GM18511 (cell line): ENCODE measurements at regions not wholly inside any gene's neighbourhood (a gene's known extent, or its start where the extent isn't known, plus 50 kb on each side); places are given as distances from the start of the nearest gene placed in this dataset.
A peak's percentile ranks its signal among the peaks of the same experiment; 100 is the strongest.

ENCODE experiments used
- ATAC-seq: cut with Tn5 transposase; IDR thresholded peaks from one replicate; pipeline ENCODE4 v1.9.1; 2021; ENCODE audit warnings: mild to moderate bottlenecking, moderate library complexity; ENCODE audit not compliant: unreplicated experiment

DNA sequence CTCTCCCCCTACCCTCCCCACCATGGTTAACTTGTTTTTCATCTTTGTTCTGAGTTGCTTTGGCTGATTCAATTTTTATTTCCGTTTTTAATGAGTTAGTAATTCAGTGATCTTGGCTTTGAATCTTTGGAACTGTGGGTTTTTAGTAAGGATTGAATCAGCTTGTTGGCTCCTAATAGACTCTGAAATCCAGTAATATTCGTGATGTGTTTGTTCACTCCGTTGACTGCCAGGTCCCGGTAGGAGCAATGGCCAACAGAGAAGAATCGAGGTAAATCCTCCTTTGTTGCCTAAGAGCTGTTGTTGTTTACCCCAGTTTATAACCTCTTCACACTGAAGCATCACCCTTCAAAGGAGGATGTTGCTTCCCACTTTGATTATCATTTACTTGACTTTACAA is 92.7 kb downstream of the PCSK1 start:
- ATAC-seq: no peak

- ATAC-seq: no peak
Observed at GRCh38 chr5:96339862-96340261, 93.2 kb downstream of the PCSK1 start.

- no peak for ATAC-seq
Observed at GRCh38 chr5:96338624-96339415, 94.2 kb downstream of the PCSK1 start.

- ATAC-seq: peak; percentile 57
Observed at GRCh38 chr5:96338091-96338490, 95.0 kb downstream of the PCSK1 start.

GRCh38 chr5:96337048-96337781 is 95.8 kb downstream of the PCSK1 start:
- peak; percentile 41 for ATAC-seq

DNA sequence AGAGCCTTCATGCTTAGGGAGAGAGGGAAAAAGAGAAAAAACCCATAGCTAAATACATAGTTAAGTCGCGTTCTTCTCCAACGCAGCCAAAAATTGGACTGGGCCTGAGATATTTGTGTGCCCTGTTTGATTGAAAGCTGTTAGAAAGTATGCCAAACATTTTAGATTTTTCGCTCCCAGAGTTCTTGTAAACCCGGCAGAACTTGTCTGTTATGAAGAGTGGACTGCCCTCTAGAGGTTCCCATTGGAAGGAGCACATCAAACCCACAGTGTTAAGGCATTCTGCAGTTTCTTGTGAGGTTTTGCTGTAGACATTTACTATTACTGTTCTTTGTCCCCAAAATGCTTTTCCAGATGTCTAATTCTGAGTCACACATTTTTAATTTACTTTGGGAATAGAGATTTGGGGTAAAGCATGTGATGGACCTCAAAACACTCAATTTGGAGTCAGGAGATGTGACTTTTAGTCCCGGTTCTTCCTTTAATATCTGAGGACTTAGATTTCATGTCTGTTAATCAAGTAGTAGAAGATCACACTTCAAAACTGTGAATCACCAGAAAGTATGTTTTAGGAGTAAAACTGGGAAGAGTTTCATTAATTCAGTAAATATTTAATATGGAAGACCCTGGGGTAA is 96.6 kb downstream of the PCSK1 start:
- ATAC-seq: peak; percentile 77

GRCh38 chr5:96335873-96336272 is 97.2 kb downstream of the PCSK1 start:
- no peak for ATAC-seq

DNA sequence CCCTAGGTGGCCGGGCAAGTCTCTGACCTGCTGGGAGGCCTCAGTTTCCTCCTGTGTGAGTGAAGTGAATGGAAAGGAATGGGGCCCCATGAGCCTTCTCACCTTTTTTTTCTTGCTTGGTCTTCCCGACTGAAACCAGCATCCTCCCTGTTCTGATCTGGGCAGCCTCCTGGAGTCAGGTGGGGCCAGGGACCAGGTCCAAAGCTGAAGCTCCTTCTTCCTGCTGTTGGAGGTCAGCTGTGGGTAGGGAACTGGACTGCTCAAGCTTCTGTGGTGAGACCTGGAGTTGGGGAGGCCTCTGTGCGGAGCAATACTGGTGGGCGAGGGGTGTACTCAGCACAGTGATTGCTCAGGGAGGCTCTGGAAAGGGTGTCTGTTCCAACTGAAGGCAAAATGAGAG is 99.7 kb downstream of the PCSK1 start:
- ATAC-seq: no peak

GRCh38 chr5:96332535-96333366 is 100.3 kb downstream of the PCSK1 start:
- ATAC-seq: no peak

DNA sequence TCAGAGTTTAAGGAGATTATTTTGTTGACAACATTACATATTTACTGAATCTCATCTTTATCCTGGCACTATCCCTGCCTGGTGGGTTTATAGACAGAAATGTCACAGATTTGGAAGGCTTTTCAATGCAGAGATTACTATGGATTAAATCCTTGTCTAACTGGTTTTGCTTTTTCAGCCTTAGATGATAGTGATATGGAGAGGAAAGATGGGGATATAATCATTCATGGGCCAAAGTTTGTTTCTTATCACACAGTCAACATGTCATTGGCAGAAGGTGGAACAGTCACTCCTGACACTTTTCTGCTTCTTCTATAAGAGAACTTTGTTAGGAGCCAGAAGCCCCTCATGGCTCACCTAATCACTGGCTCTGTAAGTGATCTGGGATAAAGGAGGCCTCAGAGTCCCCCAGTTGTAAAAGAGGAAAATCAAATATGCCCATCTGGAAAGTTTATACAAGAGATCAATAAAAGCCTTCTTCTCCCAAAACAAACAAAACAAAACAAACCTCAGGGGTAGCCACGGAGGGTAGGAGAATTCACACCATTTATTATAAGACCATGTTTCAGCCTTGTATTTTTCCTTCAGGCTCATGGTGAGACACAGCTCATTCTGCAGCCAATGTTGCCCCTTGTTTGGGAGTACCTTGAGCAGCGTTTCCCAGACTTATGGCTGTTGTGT is 101.2 kb downstream of the PCSK1 start:
- ATAC-seq: no peak

- ATAC-seq: no peak
Observed at GRCh38 chr5:96331210-96331609, 101.8 kb downstream of the PCSK1 start.

DNA sequence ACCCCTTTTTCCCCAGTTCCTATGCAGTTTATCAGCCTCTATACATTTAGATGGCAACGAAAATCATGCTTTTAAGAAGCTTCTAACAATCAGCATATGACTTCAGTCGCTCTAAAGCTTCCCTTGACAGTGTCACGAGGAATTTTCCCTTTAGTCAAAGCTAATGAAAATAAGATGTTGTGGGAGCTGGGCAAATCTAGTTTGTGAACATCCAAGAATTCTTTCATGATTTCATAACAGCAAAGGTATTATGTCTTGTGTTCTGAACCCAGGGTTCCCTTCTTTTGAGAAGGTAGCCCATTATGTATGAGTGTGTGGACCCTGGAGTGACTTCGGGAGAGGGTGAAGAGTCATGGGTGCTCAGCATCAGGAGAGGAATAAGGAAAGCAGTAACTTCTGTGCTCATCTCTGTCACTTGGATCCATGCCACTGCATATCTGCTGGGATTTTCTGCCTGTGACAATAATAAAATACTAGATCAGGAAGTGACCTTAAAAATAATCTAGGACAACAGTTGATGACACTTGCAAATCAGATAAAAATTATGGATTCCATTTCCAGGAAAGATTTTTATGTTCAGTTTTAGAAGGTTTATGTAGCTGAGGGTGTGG is 102.4 kb downstream of the PCSK1 start:
- ATAC-seq: no peak

DNA sequence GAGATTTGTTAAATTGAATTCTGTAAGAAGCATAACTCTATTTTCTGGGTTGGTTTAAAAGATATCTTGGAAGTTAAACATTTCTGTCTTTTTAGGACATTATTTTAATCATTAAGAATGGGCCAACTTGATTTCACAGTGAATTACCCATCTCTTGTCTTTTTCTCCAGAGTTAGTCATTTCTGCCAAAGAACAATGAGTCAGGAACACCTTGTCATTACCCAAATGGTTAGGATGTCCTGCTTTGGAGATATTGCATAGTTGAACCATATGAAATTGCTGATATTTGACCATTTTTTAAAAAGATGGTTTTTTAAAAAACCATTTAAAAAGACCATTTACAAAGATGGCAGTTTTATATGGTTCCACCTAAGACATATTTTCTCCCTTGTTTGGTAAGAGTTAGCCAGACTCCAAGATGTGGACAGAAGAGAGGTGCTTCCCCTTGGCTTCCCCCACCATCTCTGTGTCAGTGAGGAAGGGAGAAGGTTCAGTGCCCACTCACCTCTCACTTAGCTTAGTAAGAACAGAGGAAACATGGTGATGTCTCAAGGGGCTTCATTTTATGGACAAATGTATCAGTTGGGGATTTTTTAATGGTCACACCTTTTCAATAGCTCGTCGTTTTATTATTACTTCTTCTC is 103.0 kb downstream of the PCSK1 start:
- ATAC-seq: no peak

GRCh38 chr5:96329289-96329688 is 103.8 kb downstream of the PCSK1 start:
- ATAC-seq: no peak

GRCh38 chr5:96327722-96328121 is 105.3 kb downstream of the PCSK1 start:
- ATAC-seq: no peak

DNA sequence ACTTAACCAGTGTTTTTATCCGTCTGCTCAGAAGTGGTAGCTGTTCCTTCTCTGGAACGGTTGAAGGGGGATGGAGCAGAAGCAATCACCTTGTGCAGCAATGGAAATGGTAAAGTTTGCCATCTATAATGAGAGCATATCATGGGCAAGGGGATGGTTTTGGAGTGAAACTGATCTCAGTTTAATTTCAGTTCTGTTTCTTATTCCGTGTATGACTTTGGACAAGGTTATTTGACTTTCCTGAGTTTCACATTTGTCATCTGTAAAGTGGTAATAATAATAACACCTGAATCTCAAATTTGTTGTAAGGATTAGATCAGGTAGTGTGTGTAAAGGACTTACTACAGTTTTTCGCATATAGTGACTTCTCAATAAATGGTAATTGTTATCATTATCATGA is 106.1 kb downstream of the PCSK1 start:
- peak; percentile 87 for ATAC-seq

DNA sequence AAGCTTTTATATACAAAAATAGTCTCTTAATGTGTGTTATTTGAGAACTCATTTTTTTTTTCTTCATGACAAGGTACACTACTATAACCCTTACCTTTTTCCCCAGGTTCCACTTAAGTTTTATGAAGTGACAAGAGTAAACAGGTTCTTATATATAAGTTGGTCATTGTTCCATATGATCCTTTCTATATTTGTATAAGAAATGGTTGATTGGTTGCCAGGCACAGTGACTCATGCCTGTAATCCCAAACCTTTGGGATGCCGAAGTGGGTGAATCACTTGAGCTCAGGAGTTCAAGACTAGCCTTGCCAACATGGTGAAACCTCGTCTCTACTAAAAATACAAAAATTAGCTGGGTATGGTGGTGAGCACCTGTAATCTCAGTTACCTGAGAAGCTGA is 108.3 kb downstream of the PCSK1 start:
- no peak for ATAC-seq

- ATAC-seq: no peak
Observed at GRCh38 chr5:96322865-96323264, 110.2 kb downstream of the PCSK1 start.

DNA sequence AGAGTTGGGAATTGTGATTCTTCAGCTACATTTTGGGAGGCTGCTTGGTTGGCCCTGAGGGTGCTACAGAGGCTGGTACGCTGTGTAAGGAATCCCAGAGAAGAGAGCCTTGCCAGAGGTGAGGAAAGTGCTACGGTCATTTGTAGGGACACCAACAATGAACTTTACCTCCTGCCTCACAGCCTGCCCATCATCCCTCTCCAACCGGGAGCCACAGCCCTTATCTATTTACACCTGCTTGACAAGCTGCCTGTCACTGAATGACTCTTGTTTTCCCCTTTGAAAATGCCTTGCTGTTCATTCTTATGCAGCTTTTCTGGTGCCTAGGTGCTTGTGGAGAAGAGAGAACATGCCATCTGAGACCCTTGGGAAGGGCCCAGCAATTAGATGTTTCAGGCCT is 110.8 kb downstream of the PCSK1 start:
- no peak for ATAC-seq

- no peak for ATAC-seq
Observed at GRCh38 chr5:96321345-96321744, 111.7 kb downstream of the PCSK1 start.
